Transverse colon (tissue), 4 donors: ENCODE measurements at regions not wholly inside any gene's neighbourhood (a gene's known extent, or its start where the extent isn't known, plus 50 kb on each side); places are given as distances from the start of the nearest gene placed in this dataset.

ENCODE experiments used
- DNase-seq: peaks from one replicate; pipeline ENCODE4 v3.0.0-alpha.2; 2019
- H3K27ac ChIP-seq, 4 donors: fragments of 200-600 bp; sonication (generic); 2 replicates each; pipeline ENCODE4 v1.5.1; 2016 to 2018; ENCODE audit warnings: inconsistent platforms in 4 of 4
- H3K27me3 ChIP-seq: fragments of 200-600 bp; sonication (generic); 2 replicates; pipeline ENCODE4 v1.5.1; 2017; ENCODE audit warnings: inconsistent platforms
- H3K36me3 ChIP-seq, 4 donors: fragments of 200-600 bp; sonication (generic); 2 replicates each; pipeline ENCODE4 v1.5.1; 2017 to 2019; ENCODE audit warnings: inconsistent platforms in 4 of 4
- H3K4me1 ChIP-seq, 4 donors: fragments of 200-600 bp; sonication (generic); 2 replicates each; pipeline ENCODE4 v1.5.1; 2017 to 2020; ENCODE audit warnings: inconsistent platforms in 4 of 4
- H3K4me3 ChIP-seq, 4 donors: fragments of 200-600 bp; sonication (generic); 1 replicate in 1 of 4; 2 replicates in 3 of 4; pipeline versions ENCODE4 v1.5.1 to v1.6.1; 2017 to 2019; ENCODE audit warnings: inconsistent platforms in 4 of 4
- H3K9me3 ChIP-seq, 2 donors: fragments of 200-600 bp; sonication (generic); 2 replicates each; pipeline ENCODE4 v1.5.1; 2017 to 2019; ENCODE audit warnings: inconsistent platforms in 2 of 2
- EP300 ChIP-seq: sonication (generic); formaldehyde crosslinking; IDR thresholded peaks from one replicate; pipeline ENCODE4 v1.6.1; 2017; ENCODE audit warnings: antibody characterized with exemption, low read depth
- POLR2A ChIP-seq: fragments of 450-650 bp; IDR thresholded peaks from one replicate; pipeline ENCODE4 v1.6.1; 2016; ENCODE audit warnings: antibody characterized with exemption, mild to moderate bottlenecking, moderate library complexity
- POLR2AphosphoS5 ChIP-seq, 3 donors: sonication (generic); formaldehyde crosslinking; IDR thresholded peaks; one replicate each; pipeline ENCODE4 v1.6.1; 2016; ENCODE audit warnings: antibody characterized with exemption in 3 of 3
- WGBS, 2 donors: methylation state at CpG; one replicate each; pipeline ENCODE4 v1.1.5; 2018; ENCODE audit warnings: low coverage in 1 of 2; 5-methylcytosine and 5-hydroxymethylcytosine counted together
- in situ Hi-C, 4 donors: fragments of 200-750 bp; cut with MboI; loops; one replicate each; pipeline versions ENCODE4 v1.15.0 to v1.15.1; 2017; ENCODE audit warnings: low sequenced_read_pairs in 3 of 4, low pct_ligation_motif_present in 1 of 4, low pct_unique_long_range_greater_than_20kb in 1 of 4
- intact Hi-C: fragments of 100-400 bp; cut with DNase I; formaldehyde crosslinking; loops from one replicate; pipeline ENCODE4 v1.15.1; 2023; ENCODE audit warnings: low total_unique reads
- TF ChIP-seq, protein P1 (sequence below), 5 experiments: fragments of 200-600 bp in 3 of 5; fragments of 450-650 bp in 2 of 5; sonication (generic) in 3 of 5; IDR thresholded peaks; 1 replicate in 2 of 5; 2 replicates in 3 of 5; pipeline ENCODE4 v1.5.1; 2016 to 2017; ENCODE audit warnings: antibody characterized with exemption in 5 of 5, inconsistent platforms in 3 of 5, mild to moderate bottlenecking in 2 of 5, moderate library complexity in 1 of 5

DNA sequence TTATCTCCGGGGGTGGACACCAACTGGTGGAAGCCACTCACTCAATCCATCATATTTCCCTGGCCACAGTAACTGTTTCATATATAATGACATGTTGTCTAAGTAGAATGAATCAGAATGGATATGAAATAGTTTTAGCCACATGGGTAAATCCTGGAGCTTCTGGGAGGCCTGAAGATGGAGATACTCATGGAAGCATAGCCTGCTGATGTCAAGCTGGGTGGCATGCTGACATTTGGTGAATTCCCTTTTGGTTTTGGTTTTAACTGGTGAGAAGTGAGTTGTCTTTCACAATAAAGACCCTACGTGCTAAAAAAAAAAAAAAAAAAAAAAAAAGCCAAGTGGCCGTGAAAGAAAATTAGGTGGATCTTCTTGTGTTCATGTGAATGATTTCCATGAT lies 105.3 kb upstream of the ITGA6 start:
- H3K4me1 ChIP-seq = no peaks in the 10 kb centered on the region
- H3K36me3 ChIP-seq = no peaks in the 10 kb centered on the region
- H3K9me3 ChIP-seq = no peaks in the 10 kb centered on the region
- WGBS, 2 donors = 79 to 90% methylated on average over 2 to 3 of the region's 3 CpGs
- no peaks in the 10 kb centered on the region for H3K27me3 ChIP-seq
- in situ Hi-C loops (no loop called here), intact Hi-C loops (no loop called here)
- H3K4me3 ChIP-seq = no peak overlapping the region
- no peak for DNase-seq
- TF ChIP-seq, protein P1, sequence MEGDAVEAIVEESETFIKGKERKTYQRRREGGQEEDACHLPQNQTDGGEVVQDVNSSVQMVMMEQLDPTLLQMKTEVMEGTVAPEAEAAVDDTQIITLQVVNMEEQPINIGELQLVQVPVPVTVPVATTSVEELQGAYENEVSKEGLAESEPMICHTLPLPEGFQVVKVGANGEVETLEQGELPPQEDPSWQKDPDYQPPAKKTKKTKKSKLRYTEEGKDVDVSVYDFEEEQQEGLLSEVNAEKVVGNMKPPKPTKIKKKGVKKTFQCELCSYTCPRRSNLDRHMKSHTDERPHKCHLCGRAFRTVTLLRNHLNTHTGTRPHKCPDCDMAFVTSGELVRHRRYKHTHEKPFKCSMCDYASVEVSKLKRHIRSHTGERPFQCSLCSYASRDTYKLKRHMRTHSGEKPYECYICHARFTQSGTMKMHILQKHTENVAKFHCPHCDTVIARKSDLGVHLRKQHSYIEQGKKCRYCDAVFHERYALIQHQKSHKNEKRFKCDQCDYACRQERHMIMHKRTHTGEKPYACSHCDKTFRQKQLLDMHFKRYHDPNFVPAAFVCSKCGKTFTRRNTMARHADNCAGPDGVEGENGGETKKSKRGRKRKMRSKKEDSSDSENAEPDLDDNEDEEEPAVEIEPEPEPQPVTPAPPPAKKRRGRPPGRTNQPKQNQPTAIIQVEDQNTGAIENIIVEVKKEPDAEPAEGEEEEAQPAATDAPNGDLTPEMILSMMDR (IDR thresholded peaks at IDR 0.05) = no peak
- TF ChIP-seq POLR2AphosphoS5 (IDR thresholded peaks at IDR 0.05) (no peak), EP300 (no peak), POLR2A (no peak)
- H3K27ac ChIP-seq = no peak overlapping the region

- Histone ChIP-seq H3K27ac (no peak overlapping the region), H3K4me3 (no peak overlapping the region), H3K27me3 (no peaks in the 10 kb centered on the region), H3K36me3 (no peaks in the 10 kb centered on the region), H3K9me3 (no peaks in the 10 kb centered on the region), H3K4me1 (no peaks in the 10 kb centered on the region)
- 78 to 83% methylated on average over 2 to 6 of the region's 6 CpGs for WGBS, 2 donors
- TF ChIP-seq POLR2A (no peak), EP300 (no peak), POLR2AphosphoS5 (IDR thresholded peaks at IDR 0.05) (no peak)
- TF ChIP-seq, protein P1 (IDR thresholded peaks at IDR 0.05) = no peak
- in situ Hi-C loops = no loop called here
- intact Hi-C loops = no loop called here
- no peak for DNase-seq
These were observed 104.1 kb upstream of the ITGA6 start for GRCh38 chr2:172323256-172323655.

GRCh38 chr2:172323861-172324597 lies 103.4 kb upstream of the ITGA6 start:
- TF ChIP-seq POLR2AphosphoS5 (IDR thresholded peaks at IDR 0.05) (no peak), EP300 (no peak), POLR2A (no peak)
- TF ChIP-seq, protein P1 (IDR thresholded peaks at IDR 0.05) = no peak
- H3K9me3 ChIP-seq = no peaks in the 10 kb centered on the region
- intact Hi-C loops = no loop called here
- DNase-seq = no peak
- no peak overlapping the region for H3K27ac ChIP-seq
- WGBS, 2 donors = 61 to 69% methylated on average over 10 of the region's 10 CpGs
- H3K36me3 ChIP-seq = no peaks in the 10 kb centered on the region
- no peaks in the 10 kb centered on the region for H3K27me3 ChIP-seq
- in situ Hi-C loops = no loop called here
- H3K4me1 ChIP-seq = peaks cover 0 to 2% (median 0%) of the 10 kb centered on the region in 4 donors
- H3K4me3 ChIP-seq = no peak overlapping the region

GRCh38 chr2:172326211-172326509 lies 101.2 kb upstream of the ITGA6 start:
- Histone ChIP-seq H3K9me3 (no peaks in the 10 kb centered on the region), H3K4me1 (peaks cover 0 to 19% (median 9%) of the 10 kb centered on the region in 4 donors), H3K27me3 (no peaks in the 10 kb centered on the region), H3K4me3 (no peak overlapping the region), H3K36me3 (no peaks in the 10 kb centered on the region), H3K27ac (no peak overlapping the region)
- in situ Hi-C loops (no loop called here), intact Hi-C loops (no loop called here)
- 90% methylated on average over 1 of the region's 1 CpG; no CpG with 5 or more reads in 1 of the 2 donors for WGBS, 2 donors
- DNase-seq = no peak
- TF ChIP-seq POLR2A (no peak), POLR2AphosphoS5 (IDR thresholded peaks at IDR 0.05) (no peak), EP300 (no peak)
- TF ChIP-seq, protein P1 (IDR thresholded peaks at IDR 0.05) = no peak
